GM03348 (cell line): ENCODE measurements at regions not wholly inside any gene's neighbourhood (a gene's known extent, or its start where the extent isn't known, plus 50 kb on each side); places are given as distances from the start of the nearest gene placed in this dataset.

Experiments
- DNase-seq: peaks from one replicate; pipeline ENCODE4 v3.0.0; 2012; ENCODE audit warnings: low spot score

DNA sequence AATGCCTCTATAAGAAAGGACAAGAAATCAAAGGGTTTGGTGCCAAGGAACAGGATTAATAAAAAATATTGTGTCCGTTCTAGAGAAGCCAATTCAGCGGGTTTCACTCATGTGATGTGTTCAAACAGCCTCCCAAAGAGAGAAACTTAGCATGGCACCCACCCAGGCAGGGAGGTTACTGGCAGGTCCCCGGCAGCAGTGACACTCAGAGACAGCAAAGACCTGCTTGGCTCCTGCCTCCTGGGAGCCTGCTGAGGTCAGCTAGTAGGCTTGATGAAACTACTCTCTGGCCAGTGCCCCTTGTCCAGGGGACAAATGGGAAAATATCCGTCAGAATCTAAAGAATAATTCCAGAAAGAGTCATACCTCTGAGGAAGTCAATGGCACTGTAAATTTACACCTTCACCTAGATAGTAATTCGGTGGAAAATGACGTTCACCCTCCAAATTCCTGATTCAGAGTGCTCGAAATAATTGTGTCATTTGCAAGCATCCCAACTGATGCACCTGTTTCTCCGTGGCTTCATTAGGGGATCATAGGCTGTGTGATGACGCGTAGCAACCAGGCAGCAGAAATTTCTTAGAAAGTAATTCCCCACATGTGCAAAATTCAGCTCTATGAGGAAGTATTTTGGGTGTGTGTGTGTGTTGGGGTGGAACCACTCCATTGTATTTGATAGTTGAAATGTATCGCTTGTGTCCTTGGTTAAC, 481.5 kb upstream of the ZFHX3 start:
- DNase-seq: no peak

DNA sequence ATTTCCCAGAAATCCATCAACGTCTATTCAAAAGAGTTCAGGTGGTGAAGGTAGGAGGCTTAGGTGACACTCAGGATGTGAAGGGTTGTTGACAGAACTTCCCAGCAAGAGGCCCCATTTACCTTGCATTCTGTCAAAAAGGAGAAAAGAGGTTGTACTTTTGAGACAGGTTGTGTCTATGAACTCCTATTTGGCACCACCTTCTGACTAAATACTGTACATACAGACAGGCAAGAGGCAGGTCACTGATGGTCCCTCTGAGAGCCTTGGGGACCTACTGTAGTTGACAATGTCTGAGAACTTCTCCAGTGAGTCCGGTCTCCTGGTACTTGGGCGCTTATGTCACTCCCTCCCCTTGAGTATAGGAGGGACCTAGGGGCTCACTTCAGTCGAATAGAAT, 479.3 kb upstream of the ZFHX3 start:
- no peak for DNase-seq

DNA sequence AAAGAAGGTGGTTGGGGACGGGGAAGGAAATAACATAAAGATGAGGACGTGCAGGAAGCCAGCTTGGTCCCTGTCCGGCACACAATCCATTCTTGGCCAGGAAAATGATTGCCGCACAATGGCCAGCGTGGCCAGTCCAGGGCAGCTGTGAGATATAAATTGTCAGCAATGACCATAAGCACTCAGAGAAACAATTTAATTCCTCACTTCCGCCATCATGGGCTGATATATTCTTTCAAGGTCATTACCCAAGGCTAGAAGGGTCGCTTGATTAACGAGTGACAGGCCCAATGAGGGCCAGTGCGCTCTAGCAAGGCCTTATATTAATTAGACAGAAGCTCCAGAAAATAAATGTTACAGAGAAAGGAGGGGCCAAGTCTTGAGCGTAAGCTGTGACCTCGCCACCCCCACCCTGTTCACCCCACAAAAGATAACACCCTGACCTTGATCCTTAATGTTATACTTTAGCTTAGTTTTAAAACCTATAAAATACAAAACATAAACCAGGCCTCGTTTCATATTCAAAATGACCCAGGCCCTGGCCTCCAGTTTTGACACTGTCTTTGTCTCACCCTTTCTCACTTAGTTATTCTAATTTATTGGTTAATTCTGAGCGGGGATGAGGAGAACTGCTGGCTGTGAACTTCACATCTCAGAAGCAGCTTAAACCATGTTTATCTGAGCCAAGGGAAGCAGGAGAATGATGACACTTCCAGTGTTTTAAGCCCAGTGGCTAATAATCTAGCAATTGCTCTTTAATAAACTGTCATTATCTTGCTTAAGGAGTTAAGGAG, 478.3 kb upstream of the ZFHX3 start:
- no peak for DNase-seq

- DNase-seq: no peak
Measured at GRCh38 chr16:73523209-73523608, 475.3 kb upstream of the ZFHX3 start.

DNA sequence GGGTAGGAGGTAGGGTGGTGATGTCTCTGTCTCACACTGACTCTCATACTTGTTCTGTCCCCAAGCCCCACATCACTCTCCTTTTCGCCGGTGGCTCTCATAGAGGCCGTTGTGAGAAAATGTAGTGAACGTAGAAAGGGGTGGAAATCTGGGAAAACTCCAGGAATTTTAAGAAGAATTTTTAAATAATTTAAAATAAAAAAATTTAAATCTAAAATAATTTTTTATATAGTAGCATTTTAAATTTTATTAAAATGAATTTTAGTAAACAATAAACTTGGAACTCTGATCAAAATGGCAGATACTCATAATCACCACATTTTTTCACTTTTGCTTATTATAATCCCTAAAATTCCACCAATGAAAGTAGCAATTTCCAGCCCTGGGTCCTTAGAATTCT, 473.6 kb upstream of the ZFHX3 start:
- DNase-seq: no peak

- no peak for DNase-seq
Measured at GRCh38 chr16:73515616-73516015, 467.7 kb upstream of the ZFHX3 start.

- DNase-seq: no peak
Measured at GRCh38 chr16:73510852-73511251, 462.9 kb upstream of the ZFHX3 start.

GRCh38 chr16:73506568-73507056, 458.7 kb upstream of the ZFHX3 start:
- DNase-seq: no peak

GRCh38 chr16:73505577-73505976, 457.6 kb upstream of the ZFHX3 start:
- DNase-seq: no peak

GRCh38 chr16:73504591-73505575, 457.0 kb upstream of the ZFHX3 start:
- DNase-seq: no peak

DNA sequence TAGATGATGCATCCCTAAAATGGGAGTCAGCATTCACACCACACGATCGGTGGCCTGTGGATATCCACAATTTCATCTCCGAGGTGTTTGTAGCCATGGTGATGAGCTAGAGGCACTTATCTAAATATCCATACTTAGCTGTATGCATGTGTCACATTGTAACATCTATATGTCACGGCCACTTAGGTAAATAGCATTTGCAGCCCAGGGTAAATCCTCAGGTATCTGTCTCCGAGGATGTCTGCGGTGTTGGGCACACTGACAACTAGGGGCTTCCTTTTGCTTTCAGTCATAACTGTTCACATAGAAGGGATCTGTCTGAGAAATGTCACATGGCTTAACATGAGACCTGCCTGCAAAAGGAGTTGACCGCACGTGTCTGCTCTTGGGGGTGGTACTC, 455.2 kb upstream of the ZFHX3 start:
- DNase-seq: no peak

DNA sequence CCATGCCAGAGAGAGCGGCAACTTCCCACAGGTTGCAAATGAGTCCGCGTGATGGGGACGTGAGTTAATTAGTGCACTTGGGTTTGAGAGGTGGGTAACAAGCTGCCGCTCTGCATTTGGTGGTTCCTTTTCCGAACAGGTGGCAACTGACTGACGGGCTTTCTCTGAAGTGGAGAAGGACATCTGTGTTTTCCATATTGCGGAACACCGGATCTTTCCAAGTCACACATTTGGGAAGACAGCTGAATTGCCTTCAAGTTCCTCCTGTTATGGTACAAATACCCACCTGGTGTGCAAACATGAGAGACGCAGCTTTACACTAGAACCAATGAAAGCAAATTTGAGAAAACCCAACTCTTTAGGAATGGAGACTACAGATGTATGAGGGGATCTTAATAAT, 451.3 kb upstream of the ZFHX3 start:
- no peak for DNase-seq

DNA sequence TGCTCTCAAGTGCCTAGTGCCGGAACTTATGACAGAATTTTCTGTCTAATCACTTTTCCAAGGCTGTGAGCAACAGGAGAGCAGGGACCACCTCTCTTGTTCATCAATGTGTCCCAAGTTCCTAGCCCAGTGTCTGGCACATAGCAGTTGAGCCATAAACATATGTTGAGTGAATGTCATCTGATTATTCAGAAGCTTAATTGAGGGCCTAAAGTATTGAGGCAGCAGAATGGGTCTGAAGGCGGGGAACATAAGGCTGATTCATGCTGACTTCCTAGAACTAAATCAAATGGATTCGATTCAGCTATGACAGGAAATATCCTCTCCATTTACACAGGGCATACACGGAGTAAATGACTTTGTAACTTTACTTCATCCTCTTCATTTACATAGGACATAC, 438.0 kb upstream of the ZFHX3 start:
- no peak for DNase-seq

DNA sequence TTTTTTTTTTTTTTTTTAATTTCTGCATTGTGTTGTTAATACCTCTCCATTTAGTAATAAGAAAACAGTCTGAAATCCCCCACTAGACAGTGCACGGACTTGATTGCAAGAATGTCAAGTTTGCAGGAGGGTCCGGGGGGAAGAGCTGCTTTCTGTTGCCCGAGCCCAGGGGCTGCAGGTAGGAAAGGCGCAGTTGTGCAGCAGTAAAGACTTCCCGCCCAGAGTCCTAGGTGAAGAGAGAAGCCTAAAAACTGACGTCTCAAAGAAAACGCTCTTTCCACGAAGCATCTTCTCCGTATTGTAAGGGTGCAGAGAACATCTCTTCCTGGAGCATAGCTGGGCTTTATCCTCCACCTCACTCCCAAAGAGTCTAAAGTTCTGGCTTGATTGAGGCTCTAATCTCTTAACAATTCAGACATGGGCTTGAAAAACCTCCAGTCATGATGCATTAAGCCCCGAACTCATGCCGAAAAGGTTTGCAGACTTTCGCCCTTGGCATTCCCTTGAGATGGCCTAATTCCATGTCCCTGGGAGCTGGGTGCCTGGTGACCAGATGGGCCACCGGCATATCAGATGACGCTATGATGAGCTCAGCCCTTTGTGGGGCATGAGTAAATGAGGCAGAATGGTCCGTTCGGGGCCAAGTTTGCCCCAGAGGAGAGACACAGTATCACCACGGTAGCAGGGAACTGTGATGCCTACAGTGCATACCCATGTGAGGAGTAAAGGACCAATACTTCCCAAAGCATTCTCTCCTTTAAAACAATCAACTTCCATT, 436.2 kb upstream of the ZFHX3 start:
- DNase-seq: no peak

- no peak for DNase-seq
Measured at GRCh38 chr16:73483076-73483791, 435.3 kb upstream of the ZFHX3 start.

- no peak for DNase-seq
Measured at GRCh38 chr16:73482310-73482709, 434.4 kb upstream of the ZFHX3 start.

DNA sequence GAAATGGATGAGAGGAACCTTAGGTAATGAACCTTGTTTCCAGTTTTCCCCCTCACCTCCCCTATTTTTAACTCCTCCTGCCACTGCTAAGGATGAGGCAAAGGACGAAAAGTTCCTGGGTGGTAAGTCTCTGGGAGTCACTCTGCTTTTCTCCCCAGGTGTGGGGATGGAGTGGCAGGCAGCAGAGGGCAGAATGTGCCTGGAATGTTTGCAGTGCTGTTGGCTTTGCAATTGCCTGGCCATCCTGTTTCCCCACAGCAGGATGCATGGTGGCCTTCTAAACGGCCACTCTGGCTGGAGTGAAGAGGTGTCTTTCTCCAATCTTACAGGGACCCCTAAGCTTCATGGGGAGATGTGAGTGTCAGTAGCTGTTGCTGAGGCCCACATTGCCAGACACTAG, 432.5 kb upstream of the ZFHX3 start:
- no peak for DNase-seq

DNA sequence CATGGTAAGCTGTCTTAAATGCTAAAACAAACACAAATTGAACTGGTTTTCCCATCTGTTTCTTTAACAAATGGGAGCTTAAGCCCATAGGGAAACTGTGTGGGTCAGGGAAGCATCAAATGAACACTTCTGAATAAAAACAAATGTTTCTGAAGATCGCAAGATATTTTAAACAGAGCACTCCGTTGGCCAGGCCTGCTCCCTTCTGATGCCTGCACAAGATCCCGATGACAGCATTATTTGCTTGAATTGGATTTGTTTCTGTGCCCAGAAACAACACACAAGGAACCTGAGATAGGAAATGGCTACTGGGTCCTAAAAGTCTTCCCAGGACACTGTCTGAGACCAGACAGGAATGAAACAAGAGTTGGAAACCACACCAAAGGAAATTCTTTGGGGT, 425.8 kb upstream of the ZFHX3 start:
- DNase-seq: no peak

DNA sequence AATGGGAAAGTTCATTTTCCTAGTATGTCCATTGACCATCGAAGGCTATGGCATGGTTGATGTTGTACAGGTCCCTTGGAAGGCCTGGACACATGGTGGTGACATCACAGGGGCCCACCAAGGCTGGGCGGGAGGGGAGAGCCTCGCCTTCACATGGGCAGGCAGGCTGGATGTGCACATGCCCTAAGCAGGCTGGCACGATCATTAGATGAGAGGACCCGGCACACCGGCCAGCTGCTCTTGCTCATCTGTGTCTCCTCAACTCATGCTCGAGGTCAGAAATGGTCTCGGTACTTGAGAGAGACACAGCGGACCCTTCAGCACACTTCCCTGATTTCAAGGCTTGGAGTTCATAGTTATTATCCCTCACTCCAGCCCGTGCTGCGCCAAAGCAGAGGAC, 416.9 kb upstream of the ZFHX3 start:
- DNase-seq: no peak

DNA sequence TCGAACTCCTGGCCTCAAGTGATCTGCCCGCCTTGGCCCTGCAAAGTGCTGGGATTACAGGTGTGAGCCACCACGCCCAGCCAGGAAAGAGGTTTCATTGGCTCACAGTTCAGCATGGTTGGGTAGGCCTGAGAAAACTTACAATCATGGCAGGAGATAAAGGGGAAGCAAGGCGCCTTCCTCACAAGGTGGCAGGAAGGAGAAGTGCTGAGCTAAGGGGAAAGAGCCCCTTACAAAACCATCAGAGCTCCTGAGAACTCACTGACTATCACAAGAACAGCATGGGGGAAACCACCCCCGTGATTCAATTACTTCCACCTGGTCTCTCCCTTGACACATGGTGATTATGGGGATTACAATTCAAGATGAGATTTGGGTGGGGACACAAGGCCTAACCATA, 411.7 kb upstream of the ZFHX3 start:
- DNase-seq: no peak

- DNase-seq: no peak
Measured at GRCh38 chr16:73457851-73458250, 409.9 kb upstream of the ZFHX3 start.
